IPS-NIHi11 (cell line): ENCODE measurements at regions not wholly inside any gene's neighbourhood (a gene's known extent, or its start where the extent isn't known, plus 50 kb on each side); places are given as distances from the start of the nearest gene placed in this dataset.
"Not testable (repeated sequence)": the region's sequence is repeated elsewhere in the genome, so short reads cannot be mapped to it uniquely, and the experiment has no call there.

Experiments
- DNase-seq: peaks from one replicate; pipeline ENCODE4 v3.0.0; 2012; ENCODE audit warnings: mixed read lengths, low spot score

DNA sequence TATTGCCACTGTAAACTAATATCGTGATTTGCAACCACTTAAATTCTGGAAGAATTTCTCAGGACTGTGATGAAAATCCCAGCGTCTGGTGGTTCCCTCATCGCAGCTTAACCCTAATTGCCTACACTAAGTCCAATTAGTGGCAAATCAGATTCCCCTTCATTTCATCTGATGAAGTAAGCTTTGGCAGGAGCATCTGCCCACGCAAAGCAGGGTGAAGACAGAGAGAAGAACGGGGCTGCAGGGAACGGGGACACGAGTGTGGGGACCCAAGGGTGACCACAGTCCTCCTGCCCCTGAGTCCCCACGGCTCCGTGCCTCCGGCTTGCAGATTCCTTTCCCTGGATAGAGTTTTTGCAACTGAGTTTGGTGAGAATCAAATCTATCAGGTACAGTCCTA lies 159.5 kb downstream of the LY86 start:
- no peak for DNase-seq

DNA sequence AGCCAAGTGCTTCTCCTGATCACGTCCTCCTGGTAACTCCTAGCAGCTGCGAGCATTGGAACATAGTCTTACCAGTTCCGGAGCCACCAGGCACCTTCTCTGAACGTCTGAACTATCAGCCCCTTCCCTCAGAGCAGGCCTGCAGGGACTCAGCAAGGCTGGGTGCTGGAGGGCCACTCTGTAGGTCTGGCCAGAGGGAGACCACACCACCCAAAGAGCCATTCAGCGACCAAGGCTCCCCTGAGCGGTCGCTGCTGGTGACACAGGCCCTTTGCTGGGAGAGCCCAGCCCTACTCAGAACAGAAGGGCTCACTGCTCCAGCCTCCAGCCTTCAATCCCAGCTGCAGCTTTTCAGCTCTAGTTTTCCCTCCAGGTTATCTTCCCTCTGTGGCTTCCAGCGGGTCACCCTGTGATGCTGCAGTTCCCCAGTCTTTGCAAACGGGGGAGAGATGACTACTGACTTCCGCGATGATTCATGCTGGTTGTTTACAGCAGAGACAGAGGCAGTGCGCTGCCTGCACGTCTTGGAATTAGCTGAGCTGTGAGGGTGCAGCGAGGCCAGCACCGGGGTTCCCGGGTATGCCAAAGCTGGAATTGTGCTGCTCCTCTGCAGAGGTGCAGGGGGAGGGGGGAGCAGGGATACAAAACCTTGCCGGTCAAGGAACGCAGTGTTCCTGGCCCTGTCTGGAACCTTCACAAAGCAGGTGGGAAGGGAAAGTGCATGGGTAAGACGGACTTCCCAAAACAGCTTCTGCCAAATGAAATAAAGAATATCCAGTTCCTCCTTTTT lies 161.4 kb downstream of the LY86 start:
- DNase-seq = peak; percentile 28

DNA sequence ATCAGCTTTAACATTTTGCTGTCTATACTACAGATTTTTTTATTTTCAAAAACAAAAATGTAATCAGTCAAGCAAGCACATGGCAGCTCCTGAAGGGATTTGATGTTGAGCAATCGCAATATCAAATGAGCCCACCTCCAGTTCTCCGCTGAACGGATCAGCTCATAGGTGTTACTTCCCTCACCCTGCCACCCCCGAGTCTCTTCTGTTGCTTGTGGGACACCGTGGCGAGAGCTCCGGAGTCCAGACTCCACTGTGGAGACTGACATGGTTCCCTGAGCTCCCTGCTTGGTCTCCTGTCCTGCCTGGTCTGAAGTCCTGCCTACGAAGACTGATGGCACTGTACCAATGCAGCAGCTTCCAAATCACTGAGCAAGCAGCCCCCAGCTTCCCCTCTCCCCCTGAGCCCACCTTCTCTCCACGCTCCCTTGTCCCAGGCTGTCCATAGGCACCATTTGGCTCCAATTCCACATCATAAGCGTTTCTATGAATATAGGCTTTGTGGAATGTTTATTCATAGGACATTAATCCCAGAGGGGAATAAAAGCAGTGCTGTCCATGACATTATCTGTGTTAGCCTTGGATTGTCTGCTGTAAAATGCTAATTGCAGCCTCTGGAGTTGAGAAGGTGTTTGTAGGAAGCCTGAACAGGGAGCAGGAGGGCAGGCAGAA lies 162.2 kb downstream of the LY86 start:
- DNase-seq = no peak

DNA sequence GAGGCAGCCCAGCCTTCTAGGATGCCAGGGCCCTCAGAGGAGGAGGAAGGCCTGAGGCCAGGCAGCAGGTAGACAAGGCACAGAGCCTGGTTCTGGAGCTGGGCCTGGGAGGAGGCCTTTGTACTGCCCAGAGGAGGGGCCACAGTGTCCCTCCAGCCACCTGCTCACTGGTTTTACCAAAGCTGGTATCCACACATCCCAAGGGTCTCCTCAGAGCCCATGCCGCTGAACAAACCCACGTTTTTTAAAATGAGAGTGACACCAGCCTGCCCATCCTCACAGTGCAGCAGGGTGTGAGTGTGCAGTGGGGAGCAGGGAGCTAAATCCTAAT lies 162.7 kb downstream of the LY86 start:
- DNase-seq = no peak

DNA sequence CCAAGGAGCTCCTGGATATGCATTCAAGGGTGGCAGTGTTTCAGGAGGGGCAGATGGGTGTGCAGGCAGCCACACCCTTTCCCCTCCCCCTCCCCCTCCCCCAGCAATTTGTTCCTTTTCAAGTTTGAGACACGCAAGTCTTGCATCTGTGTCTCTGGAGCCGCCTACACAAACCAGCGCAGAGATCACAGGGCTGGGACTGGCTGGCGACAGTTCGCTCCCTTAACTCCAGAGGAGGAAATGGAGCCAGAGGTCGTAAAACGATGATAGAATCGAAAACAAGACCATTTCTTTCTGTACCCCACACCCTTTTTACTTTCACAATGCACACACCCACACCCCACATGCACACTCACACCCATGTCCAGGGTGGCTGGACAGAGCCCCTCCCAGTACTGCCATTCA lies 163.1 kb downstream of the LY86 start:
- no peak for DNase-seq

DNA sequence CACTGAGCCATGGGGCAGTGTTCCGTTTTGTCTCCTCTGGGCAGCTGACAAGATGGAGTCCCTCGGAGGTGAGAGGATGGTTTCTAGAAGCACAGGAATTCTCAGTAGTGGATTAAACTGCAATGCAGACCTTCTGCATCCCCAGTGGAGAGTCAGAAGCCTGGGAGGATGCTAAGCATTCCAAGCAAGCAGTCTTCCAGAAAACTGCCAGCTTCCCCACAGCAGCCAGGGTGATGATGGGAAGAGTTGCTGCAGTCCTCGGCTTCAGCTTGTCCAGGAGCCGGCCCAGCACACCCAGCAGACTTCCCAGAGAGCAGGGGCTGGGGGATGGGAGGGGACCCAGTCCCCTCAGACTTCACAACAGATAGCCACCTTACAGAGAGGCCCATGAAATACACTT lies 163.6 kb downstream of the LY86 start:
- DNase-seq = no peak

DNA sequence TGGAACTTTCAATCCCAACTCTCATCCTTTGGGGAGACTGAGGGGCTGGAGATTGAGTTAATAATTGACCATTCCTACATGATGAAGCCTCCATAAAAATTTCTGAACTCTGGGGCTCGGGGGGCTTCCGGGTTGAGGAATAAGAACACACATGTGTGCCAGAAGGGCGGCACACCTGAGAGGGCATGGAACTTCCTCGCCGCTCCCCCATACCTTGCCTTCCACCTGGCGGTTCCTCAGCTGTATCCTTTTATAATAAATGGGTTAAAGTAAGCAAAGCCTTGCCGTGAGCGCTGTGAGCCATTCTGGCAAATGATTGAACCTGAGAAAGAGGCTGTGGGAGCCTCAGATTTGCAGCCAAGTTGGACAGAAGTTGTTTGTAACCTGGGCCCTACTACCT lies 164.8 kb downstream of the LY86 start:
- no peak for DNase-seq

DNA sequence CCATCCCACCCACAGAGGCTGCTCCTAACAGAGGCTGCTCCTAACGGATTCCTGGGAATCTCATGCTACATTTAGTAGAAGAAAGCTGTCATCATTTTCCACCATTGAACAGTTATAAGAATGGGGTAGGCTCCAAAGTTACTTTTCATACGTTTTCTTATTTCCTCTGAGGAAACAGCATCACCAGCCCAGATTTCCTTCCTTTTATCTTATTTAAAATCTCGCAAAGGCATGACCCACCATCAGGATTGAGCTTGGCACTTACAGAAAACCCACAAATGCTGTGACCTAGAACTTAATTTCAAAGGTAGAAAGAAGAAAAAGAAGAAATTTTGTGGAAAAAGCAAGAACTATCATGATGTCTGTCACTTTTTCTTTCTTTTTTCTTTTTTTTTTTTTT lies 168.0 kb downstream of the LY86 start:
- no peak for DNase-seq

DNA sequence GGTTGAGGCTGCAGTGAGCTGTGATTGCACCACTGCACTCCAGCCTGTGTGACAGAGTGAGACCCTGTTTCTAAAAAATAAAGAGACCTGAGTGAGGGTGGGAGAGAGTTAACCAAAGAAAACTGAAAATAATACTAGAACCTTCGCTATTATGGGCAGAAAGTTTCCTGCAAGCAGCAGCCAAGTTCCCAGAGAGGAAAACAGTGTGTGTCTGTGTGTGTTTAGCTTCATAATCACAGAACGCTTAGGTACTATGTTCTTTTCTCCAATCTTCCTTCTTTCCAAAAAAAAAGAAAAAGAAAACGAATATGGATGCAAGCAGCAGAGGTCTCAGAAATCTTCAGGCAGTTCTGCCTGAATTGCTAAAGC lies 170.0 kb downstream of the LY86 start:
- no peak for DNase-seq

DNA sequence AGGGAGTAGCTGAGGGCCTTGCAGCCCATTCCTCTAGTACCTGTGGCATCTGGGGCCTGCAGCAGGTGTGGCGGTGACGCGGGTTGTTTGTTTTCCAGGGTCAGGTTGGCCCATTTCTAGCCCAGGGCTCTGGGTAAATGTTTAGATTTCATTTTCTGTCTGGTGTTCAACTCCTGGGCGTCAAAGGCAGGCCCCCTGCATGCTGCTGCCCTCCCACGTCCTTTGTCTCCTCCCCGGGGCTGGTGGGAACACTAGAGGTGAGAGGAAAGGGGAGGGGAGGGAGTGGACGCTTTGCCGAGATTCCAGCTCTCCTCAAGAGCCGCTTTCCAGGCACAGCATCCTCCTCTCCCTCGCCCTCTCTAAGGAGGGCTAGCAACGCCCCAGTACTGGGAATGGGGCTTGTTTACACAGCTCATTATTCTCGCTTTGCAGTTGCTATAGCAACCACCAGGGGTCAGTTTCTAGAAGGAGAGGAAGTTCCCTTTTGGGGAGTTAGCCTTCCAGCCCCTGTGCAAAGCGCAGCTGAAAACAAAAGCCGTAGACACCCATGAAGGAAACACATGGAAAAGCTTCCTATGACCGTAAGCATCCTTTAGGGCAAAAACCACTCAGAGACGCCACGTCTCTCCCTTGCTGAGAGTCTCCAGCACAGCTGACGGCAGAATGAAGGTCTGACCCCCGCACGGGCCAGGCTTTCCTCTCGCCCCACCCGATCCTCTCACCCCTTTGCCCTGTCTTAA lies 170.6 kb downstream of the LY86 start:
- DNase-seq = peak; percentile 77

DNA sequence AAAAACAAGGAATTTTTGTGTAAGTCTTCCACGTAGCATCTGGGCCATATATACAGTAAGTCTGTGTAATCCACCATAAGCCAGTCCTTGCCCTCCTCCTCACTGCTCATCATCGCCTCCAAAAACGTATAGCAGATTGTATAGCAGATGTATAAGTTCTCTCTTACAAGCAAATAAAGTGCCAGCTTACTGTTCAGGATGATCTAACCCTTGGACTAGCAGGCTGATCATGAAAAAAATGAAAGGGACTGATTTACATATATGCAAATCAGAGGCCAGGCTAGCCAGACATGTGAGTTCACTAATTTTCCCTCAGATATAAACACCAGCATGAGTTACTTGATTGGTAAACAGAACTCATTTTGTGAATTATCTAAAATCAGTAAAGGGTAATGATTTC lies 171.5 kb downstream of the LY86 start:
- no peak for DNase-seq

DNA sequence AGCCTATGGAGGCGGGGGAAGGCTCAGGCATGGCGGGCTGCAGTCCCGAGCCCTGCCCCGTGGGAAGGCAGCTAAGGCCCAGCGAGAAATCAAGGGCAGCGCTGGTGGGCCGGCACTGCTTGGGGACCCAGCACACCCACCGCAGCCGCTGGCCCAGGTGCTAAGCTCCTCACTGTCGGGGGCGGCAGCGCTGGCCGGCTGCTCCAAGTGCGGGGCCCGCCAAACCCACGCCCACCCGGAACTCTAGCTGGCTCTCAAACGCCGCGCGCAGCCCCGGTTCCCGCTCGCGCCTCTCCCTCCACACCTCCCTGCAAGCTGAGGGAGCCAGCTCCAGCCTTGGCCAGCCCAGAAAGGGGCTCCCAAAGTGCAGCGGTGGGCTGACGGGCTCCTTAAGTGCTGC lies 174.0 kb downstream of the LY86 start:
- DNase-seq = not testable (repeated sequence)

DNA sequence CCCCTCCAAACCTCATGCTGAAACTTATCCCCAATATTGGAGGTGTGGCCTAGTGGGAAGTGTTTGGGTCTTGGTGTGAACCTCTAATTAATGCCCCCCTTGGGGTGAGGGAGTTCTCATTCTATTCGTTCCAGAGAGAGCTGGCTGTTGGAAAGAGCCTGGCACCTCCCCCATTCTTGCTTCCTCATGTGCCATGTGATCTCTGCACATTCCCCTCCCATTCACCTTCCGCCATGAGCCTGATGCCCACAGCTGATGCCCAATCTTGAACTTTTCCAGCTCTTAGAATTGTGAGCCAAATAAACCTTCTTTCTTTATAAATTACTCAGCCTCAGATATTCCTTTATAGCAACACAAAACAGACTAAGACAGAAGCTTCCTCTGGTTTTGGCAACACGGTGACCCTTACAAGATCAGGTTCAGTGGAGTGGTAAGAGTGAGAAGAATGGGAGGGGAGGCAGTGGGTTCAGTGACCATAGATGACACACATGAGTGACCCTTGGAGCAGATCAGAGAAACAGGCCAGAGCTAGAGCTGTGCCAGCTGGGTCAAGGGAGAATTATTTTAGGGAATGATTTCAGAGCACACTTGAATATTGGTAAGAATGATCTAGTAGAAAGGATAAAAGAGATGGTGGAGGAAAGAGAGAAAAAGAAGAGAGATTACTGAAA lies 176.4 kb downstream of the LY86 start:
- no peak for DNase-seq

DNA sequence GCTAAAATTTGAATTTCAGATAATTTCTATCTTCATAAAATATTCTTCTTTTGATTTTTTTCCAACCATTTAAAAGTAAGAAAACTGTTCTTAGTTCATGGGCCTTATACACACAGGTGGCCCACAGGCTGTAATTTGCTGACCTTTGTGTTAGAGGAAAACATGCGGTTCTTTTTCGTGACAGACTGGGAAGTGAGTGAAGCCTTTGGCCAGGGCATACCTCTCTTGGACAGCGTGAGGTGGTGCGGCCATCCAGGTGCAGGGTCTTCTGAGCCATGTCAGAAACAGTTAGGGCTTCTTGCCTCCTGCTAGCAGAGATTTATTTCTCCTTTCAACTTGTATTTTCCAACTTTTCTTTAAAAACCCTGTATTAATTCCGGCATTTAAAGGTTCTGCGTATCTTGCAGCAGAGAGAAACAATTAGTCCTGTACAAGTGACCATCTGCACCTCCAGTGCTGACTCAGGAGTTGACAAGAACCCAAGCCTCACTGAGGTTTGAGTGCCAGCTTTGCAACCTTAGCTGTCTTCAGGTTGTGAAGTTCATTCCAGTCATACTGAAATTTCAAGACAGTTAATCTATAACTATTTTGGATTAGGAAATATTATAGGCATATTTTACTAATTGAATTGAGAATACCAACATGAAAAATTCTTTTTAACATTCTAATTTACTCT lies 177.8 kb downstream of the LY86 start:
- DNase-seq = no peak

DNA sequence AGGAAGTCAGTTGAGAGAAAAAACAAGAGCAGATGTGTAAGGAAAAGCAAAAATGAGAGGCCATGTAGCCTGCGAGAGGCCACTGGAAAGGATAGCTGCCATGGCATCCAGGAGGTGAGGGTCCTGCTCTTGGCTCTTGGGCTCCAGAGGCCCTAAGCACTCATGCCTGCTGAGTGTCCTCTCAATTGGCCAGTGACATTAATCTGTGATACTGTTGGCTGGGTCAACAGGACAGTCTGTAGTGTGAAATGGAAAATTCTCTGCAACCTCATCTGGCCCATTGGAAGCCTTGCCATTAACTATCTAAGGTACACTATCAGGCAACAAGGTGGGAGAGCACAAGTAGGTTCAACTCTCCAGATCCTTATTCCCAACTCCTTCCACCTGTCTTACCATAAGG lies 180.9 kb downstream of the LY86 start:
- DNase-seq = no peak

DNA sequence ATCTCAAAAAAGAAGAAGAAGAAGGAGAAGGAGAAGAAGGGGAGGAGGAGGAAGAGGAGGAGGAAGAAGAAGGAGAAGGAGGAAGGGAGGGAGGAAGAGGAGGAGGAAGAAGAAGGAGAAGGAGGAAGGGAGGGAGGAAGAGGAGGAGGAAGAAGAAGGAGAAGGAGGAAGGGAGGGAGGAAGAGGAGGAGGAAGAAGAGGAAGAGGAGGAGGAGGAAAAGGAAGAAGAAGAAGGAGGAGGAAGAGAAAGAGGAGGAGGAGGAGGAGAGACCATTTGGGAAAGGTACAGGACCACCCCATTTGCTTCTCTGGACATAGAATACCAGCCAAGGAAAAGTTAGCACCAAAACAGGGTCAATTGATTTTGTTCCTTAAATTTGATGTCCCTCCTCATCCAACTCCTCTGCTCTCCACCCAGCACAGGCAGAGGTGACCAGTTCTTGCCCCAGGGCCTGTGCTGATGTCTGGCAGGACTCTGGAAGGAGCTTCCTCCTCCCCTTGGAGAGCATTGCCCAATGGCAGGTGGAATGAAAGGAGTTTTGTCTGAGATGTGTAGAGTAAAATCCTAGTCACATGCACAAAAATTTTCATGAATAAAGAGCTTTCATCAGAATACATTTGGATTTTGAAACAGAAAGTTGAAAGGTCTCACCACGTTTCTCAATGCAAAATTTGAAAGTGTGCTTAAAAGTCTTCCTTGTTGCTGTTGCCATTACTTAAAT lies 182.9 kb downstream of the LY86 start:
- no peak for DNase-seq

DNA sequence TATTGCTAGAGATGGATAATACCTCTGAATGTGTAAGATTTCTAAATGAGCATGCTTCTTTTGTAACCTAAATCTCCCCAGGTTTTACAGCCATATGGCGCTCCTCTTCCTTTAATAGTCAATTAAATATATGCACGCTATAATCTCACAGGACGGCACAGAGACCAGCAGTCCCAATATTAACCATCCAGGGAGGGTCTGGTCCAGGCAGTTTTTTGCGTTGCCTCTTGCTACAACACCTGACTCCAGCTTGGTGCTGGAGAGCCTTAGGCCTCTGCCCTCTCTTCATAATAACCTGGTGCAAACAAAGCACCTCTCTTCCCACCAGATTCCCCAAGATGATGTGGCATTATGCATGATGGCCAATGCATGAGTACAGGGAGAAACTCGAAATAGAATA lies 183.4 kb downstream of the LY86 start:
- DNase-seq = no peak

DNA sequence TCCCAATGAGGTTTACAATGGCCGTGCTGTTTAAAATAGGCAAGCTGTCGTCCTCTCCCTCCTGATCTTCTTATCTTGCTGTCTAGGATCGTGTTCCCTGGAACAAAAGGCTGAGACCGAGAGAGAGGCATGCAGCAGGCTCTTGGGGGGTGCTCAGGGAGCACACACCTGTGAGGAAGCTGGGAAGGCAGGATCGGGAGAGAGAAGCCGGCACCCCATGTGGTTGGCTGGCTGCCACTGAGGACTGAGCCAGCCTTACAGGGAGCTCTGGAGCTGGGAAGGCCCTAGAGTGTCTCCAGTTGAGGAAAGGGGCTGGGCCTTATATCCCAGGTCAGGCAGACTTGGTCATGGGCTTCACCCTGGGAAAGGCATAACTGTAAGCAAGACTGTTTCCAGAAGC lies 184.2 kb downstream of the LY86 start:
- DNase-seq = peak; percentile 63

DNA sequence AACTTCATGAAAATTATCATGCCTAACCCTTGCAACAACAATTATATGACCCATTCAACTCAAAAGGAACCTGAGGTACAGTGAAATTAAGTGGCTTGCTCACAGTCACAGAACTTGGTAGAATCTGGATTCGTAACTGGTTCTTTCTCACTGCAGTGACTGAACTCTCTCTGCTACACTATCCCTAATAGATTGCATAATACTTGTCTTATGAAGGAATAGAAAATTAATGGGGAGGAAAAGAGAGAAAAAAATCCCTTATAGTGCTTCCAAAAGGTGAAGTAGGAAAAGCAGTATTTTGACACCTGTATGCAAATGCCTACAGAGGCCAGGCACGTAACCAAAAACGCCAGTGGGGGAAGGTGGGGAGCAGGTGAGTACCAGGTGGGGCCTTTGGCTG lies 186.6 kb downstream of the LY86 start:
- DNase-seq = no peak

DNA sequence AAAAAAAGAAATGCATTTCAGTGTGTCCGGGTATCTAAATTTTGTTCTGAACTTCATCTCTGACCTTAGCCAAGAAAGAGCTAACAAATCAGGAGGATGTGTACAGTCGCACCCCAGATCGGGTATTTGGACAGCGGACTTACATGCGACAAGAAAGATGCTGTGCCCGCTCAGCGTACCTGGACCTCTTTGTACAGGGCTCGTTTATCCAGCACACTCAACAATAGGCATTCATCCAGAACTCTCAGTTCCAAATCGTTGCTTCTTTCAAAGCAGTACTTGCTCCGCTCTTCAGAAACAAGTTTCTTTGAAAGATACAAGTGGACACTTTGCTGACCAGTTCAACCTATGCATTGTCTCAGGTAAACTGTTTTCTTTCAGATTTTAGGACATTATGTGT lies 191.7 kb downstream of the LY86 start:
- no peak for DNase-seq

DNA sequence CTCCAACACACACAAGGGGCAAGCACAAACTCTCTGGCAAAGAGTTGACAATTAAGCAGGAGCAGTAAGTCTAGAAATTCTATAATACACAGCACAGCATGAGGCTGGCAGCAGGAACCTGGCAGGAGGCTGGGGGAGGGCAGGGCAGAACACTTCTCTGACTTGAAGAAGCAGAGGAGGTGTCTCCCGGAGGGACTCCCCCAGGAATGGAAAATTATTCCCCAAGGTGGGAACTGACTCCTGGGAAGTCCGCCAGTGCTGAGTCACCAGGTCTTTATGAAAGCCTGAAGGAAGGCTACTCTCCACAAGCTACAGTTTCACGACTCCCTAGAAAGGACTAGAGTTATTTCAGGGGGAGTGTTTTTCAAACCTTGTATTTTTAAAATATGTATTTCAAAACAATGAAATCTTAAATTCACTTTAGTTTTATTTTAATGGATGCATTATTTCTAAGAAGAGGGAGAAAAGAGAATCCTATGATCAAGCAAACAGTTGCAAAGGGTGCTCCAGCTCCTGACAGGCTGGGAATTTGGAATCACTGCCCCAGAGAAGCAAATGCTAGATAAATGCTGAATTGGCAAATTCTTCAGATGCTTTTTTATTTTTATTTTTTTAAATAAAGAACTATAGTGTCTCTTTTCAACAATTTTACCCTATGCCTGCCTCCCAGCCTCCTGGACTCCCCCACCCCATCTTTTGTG lies 192.8 kb downstream of the LY86 start:
- peak; percentile 48 for DNase-seq
